ENCODE measurements at regions not wholly inside any gene's neighbourhood (a gene's known extent, or its start where the extent isn't known, plus 50 kb on each side); places are given as distances from the start of the nearest gene placed in this dataset.

- DNase-seq: no peak
These were observed 162.3 kb upstream of the CAMK1G start for GRCh38 chr1:209421186-209421585.

- DNase-seq: no peak
These were observed 161.4 kb upstream of the CAMK1G start for GRCh38 chr1:209421978-209422680.

DNA sequence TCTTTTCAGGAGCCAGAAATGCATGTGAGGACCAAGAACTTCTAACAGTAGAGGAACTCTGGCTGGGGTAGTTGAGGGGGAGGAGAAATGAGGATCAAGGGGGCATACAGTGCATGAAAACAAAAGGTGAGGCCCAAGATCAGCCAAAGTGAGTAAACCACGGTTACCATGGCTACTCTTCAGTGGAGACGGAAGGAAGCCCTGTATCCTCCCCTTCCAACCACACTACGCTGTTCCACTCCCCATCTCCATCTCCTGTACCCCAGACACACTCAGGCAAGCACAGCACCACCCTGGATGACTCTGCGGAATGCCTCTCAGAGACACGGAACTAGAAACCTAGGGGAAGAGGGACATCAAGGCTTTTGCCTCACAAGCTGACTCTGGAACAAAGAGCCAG, 157.6 kb upstream of the CAMK1G start:
- DNase-seq: no peak

DNA sequence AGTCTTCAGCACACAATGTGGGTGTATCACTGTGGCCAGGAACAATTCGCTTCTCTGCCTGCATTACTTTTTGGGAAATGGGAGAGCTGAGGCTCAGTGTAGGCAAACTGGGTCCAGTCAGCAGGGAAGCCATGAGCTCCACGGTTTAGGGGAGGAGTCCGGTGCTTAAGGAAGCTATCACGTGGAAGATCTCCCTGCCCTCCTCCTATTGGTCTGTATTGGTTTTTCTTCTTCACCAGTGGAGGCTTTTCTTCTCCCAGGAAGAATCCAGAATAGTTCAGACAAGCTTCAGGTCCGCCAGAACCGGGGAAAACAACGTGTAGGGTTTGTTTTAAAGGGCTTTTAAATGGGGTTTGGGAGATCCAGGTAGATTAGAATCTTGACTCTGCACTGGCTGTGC, 156.2 kb upstream of the CAMK1G start:
- no peak for DNase-seq

DNA sequence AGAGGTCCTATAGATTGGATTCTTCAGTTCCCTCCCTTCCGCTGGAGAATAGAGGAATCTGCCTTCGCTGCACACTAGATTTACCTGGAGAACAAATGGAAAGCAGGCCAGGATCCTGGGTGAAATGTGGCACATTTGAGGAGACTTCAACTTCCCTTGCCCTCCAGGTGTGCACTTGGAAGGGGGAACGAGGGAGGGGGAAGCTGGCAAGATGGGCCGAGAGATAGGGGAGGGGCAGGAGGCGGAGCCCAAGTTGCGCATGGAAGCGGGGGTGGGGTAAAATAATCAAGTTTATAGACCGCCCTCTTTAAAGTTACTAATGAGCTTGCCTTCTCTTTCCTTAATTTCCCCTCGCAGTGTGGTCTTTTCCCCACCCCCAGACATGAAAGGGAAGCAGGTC, 155.7 kb upstream of the CAMK1G start:
- no peak for DNase-seq

DNA sequence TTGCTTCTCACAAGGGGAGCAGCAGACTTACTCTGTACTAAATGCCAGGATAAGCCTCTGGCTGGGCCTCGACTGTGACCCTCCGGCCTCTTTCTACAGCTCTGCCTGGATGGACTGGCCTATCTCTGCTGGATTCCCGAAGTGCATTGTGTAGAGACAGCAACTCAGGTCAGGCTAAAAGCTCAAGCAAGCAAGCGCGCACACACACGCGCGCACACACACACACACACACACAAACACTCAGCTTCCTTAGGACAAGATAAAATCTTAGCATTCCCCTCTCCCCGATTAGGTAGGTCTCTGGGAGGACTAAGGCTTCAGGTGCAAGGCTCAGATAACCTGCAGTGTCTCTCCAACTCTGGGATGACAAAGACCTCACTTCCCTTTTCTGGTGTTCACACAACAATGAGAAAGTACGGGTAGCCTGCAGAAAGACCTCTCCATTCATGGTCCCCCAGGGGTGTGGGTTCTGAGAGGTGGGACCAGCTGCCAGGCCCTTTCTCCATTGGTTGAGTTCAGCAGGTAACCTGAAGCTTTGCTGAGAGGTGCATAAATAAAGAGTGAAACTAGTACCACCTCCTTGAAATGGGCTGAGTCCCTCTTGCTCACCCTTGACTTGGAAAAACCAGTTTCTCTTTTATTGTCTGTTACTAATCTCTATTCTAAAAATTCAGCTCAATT, 155.1 kb upstream of the CAMK1G start:
- peak; percentile 82 for DNase-seq

- no peak for DNase-seq
These were observed 153.9 kb upstream of the CAMK1G start for GRCh38 chr1:209429611-209430010.

GRCh38 chr1:209430107-209430506, 153.4 kb upstream of the CAMK1G start:
- no peak for DNase-seq

DNA sequence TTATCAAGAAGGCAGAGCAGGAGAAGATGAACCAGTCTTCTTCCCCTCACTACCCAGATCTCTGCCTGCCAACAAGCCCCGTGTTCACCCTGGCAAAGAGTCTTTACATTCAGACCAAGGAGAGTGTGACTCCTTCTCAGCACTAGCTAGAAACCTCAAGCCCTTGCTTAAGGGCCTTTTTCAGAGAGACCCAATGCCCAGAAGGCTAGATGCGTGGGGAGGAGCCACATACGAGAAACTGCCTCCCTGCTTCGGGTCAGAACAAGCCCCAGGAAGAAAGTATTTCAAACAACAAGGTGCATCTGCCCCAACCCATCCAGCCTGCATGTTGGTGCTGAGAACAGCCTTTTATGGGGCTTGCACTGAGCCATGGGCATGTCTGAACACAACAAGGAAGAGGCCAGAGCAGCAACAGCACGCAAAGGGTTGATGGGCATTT, 152.7 kb upstream of the CAMK1G start:
- no peak for DNase-seq

DNA sequence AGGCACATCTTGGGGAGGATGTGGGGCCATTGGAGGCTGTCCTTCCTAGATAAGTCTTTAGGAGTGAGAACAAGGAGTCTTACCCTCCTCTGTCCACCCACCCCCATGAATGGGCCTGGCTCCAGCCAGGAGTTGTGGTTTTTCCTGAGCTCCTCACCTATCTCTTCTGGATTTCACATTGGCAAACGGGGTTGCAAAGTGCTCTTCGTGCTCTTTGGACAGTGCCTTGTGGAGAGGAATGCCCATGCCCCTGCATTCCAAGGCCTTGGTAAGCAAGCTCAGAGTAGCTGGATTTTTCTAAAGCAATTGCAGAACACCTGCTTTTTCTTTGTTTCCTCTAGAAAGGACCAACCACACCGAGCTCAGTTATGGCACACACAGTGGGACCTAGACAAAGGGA, 152.1 kb upstream of the CAMK1G start:
- DNase-seq: no peak

GRCh38 chr1:209431813-209432442, 151.6 kb upstream of the CAMK1G start:
- no peak for DNase-seq

GRCh38 chr1:209432443-209432825, 151.1 kb upstream of the CAMK1G start:
- no peak for DNase-seq

- no peak for DNase-seq
These were observed 149.9 kb upstream of the CAMK1G start for GRCh38 chr1:209433649-209434031.

GRCh38 chr1:209434066-209434465, 149.4 kb upstream of the CAMK1G start:
- no peak for DNase-seq

GRCh38 chr1:209434631-209435217, 148.8 kb upstream of the CAMK1G start:
- no peak for DNase-seq

DNA sequence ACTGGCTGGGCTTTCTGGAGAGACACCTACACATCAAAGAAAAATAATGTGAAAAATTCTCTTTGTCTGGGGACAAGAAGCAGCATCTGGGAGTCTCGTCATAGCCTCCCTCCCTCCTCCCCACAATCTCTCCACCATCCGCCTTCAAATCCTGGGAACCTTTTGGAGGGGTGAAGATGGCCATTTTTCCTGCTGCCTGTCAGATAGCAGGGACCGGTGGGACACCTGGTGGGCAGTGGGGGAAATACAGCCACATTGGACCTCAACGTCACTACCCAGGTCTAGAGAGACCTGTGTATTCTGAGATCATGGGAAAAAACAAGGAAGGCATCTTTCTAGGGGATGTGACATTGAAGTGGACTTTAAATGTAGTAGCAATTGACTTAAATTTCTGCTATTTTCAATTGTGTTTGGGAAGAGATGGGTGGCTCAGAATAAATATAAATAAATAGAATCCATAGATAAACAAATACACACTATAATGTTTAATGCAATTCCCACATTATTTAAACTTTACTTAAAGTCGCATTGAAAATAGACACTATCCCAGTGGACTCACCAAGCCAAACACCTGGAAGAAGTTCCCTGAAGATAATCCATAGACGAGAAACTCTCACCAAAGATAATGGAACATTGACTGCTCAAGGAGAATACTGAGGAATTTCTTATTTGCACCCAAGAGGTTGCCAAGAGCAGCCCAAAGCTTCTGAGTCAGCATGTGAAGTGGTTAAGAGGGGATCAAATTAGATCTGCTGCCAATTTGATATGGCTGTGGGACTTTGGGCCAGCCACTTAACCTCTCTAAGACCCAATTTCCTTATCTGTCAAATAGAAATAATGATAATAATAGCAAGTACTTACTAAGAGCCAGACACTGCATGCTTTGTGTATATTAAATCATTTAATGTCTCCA, 147.6 kb upstream of the CAMK1G start:
- peak; percentile 75 for DNase-seq

DNA sequence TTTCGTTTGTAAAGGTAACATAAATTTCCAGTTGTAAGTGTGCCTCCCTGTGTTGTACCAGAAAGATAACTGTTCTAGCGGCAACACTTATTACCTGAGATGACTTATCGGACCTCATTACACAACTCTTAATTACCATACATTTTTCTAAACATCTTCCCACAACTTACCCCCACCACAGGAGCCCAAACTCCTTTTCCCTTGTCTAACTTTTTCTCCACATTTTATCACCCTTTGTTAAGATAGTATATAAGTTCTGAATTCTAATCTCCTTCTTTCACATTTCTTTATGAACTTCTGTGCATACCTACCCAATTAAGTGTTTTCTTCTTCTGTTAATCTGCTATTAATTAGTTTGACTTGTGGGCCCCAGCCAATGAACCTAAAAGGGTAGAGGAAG, 143.7 kb upstream of the CAMK1G start:
- DNase-seq: no peak

DNA sequence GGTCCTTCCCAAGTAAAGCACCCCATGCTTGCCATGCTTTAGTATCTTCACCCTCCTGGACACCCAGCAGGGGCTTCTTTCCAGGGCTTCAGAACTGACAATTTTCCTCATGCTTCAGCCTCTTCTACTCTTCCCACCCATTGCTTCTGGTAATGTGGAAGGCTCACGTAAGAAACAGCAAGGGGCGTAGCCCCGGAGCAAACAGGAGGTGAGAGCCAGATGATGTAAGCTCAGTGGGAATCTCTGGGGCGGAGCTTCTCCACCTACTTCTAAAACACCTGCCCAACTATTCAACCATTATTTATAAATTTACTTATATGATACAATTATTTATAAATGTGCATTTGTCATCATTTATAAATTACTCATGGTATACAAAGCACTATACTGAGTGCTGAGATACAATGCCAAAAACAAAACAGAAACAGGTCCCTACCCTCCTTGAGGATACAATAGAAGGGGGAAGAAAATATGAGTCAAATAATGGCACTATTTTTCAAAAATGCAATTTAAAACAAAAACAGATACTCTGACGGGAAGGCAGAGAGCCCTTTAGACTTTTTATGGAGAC, 140.1 kb upstream of the CAMK1G start:
- DNase-seq: no peak

DNA sequence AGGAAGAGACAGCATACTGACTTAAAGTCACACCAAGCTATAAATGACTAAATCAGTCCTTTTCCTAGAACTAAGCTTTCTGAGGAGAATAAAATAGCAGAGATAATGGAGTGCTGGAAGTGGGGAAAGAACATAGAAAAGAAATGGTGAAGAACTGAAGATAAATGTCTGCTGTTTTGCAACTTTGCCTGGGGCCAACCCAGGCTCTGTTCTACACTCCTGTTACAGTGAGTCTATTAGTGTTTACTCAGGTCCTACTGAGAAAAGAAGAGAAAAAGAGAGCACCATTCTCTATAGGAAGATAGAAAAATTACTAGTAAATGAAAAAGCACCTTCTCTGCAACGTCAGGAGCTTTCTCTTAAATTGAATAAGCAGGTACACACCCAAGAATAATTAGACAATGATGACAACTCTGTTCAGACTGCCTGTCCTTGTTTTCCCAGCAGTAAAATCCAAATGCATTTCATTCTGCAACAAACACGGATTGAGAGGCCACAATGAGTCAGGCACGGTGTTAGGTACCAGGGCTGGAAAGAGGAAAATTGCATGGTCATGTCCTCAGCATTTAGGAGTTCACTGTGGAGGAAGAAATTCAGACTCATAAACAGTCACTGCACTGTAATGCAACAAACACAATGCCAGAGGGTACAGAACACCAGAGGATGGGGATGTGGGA, 139.4 kb upstream of the CAMK1G start:
- no peak for DNase-seq

DNA sequence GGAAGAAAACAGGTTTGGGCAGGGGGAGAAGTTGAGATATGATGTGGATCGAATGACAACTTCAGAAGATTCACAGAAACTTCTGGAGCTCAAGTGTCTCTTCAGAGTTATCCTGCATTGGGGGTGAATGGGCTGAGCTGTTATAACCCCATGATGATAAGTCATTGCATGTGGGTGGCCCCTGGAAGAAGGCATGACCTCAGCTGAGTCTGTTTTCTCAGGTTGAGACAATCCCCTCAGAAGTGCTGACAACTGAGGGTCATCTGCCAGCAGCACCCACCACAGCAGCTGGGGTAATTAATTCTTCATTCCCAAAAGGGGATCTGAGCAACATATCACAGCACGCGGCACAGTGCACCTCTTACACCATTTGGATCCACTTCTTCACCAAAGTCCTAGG, 138.6 kb upstream of the CAMK1G start:
- no peak for DNase-seq

DNA sequence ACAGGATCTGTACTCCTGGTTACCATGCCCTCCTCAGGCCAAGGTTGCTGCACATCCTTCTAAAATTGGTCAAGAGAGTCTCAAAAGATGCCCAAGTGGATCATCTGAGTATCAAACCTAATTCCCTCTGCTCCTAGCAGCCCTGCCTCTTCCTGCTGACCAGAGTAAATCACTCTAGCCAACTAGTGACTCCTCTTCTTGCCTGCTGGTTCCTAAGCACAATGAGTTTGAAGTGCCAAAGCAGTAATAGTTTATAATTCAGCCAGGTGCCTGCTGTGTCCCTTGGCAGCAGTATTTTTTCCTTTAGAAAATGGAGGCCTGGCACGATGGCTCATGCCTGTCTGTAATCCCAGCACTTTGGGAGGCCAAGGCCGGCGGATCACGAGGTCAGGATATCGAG, 137.9 kb upstream of the CAMK1G start:
- DNase-seq: no peak

- DNase-seq: no peak
These were observed 137.2 kb upstream of the CAMK1G start for GRCh38 chr1:209446356-209446755.
